ENCODE measurements at regions not wholly inside any gene's neighbourhood (a gene's known extent, or its start where the extent isn't known, plus 50 kb on each side); places are given as distances from the start of the nearest gene placed in this dataset.

DNA sequence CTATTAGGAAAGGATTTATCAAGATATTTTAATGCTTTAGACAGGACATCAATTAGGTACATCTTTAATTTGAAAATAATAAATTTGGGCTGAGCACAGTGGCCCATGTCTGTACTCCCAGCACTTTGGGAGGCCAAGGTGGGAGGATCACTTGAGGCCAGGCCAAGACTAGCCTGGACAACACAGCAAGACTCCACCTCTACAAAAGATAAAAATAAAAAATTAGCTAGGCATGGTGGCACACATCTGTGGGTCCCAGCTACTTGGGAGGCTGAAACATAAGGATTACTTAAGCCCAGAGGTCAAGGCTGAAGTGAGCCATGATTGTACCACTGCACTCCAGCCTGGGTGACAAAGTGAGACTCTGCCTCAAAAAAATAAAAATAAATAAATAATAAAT, 59.6 kb upstream of the IRF2 start:
- Histone ChIP-seq H3K27me3 (ENCODE audit: control insufficient read depth, insufficient read depth, low read length) (no peaks in the 10 kb centered on the region), H3K9me3 (ENCODE audit: control insufficient read depth, insufficient read depth, low read depth, low read length) (no peaks in the 10 kb centered on the region), H3K4me1 (ENCODE audit: control insufficient read depth, insufficient read depth, low read length) (peaks cover 7% of the 10 kb centered on the region; the same call in 1 of the 2 replicates), H3K36me3 (ENCODE audit: control insufficient read depth, insufficient read depth, low read length) (no peaks in the 10 kb centered on the region), H3K4me3 (ENCODE audit: low read depth in 2 of 2, low read length in 2 of 2) (no peak overlapping the region), H3K27ac (ENCODE audit: low read length) (no peak overlapping the region)
- ChIA-PET POLR2A (interaction anchor here (0.7 kb wide), 1 partner anchor 19 kb away, joined by 4 read pairs; no protein-coding TSS in a partner anchor), CTCF (no interaction called here)
- in situ Hi-C loops (cut with HindIII; ENCODE audit: low pct_unique_long_range_greater_than_20kb, low sequenced_read_pairs), result no loop called here
- no peak for ATAC-seq
- TF ChIP-seq POLR2AphosphoS5 (IDR thresholded peaks at IDR 0.05; ENCODE audit: low read depth, low read length), result no peak
- no peak for TF ChIP-seq SIN3A (IDR thresholded peaks at IDR 0.05; ENCODE audit: borderline replicate concordance, insufficient read depth, low read depth, low read length)
- TF ChIP-seq, protein P1, sequence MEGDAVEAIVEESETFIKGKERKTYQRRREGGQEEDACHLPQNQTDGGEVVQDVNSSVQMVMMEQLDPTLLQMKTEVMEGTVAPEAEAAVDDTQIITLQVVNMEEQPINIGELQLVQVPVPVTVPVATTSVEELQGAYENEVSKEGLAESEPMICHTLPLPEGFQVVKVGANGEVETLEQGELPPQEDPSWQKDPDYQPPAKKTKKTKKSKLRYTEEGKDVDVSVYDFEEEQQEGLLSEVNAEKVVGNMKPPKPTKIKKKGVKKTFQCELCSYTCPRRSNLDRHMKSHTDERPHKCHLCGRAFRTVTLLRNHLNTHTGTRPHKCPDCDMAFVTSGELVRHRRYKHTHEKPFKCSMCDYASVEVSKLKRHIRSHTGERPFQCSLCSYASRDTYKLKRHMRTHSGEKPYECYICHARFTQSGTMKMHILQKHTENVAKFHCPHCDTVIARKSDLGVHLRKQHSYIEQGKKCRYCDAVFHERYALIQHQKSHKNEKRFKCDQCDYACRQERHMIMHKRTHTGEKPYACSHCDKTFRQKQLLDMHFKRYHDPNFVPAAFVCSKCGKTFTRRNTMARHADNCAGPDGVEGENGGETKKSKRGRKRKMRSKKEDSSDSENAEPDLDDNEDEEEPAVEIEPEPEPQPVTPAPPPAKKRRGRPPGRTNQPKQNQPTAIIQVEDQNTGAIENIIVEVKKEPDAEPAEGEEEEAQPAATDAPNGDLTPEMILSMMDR (IDR thresholded peaks at IDR 0.05), result no peak
- TF ChIP-seq, protein P2, sequence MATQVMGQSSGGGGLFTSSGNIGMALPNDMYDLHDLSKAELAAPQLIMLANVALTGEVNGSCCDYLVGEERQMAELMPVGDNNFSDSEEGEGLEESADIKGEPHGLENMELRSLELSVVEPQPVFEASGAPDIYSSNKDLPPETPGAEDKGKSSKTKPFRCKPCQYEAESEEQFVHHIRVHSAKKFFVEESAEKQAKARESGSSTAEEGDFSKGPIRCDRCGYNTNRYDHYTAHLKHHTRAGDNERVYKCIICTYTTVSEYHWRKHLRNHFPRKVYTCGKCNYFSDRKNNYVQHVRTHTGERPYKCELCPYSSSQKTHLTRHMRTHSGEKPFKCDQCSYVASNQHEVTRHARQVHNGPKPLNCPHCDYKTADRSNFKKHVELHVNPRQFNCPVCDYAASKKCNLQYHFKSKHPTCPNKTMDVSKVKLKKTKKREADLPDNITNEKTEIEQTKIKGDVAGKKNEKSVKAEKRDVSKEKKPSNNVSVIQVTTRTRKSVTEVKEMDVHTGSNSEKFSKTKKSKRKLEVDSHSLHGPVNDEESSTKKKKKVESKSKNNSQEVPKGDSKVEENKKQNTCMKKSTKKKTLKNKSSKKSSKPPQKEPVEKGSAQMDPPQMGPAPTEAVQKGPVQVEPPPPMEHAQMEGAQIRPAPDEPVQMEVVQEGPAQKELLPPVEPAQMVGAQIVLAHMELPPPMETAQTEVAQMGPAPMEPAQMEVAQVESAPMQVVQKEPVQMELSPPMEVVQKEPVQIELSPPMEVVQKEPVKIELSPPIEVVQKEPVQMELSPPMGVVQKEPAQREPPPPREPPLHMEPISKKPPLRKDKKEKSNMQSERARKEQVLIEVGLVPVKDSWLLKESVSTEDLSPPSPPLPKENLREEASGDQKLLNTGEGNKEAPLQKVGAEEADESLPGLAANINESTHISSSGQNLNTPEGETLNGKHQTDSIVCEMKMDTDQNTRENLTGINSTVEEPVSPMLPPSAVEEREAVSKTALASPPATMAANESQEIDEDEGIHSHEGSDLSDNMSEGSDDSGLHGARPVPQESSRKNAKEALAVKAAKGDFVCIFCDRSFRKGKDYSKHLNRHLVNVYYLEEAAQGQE (IDR thresholded peaks at IDR 0.05; ENCODE audit: insufficient read depth in 1 of 2, low read depth in 2 of 2, low read length in 1 of 2), result no peak
- TF ChIP-seq TCF7L2 (IDR thresholded peaks at IDR 0.05; ENCODE audit: low read depth, low read length), result no peak
- no TSS peak for BruUV-seq (replicated peaks)
- intact Hi-C loops (cut with micrococcal nuclease; ENCODE audit: unreplicated experiment), result loop anchor here (10.0 kb wide), 1 partner anchor 59 kb away; the partner anchor contains the start of gene IRF2
- no peak for DNase-seq (ENCODE audit: low read depth, low spot score)

DNA sequence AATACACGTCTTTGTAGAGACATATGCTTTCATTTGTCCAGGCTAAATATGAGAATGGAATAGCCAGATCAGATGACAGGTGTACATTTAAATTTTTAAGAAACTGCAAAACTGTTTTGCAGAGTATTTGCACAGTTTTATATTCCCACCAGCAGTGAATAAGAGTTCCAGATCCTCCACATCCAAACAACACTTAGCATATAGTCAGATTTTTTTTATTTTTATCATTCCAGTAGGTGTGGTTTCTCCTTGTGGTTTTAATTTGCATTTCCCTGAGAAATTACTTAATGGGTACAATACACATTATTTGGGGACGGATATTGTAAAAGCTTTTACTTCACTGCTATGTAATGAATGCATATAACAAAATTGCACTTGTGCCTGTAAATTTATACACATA, 56.7 kb upstream of the IRF2 start:
- ChIA-PET POLR2A (no interaction called here), CTCF (no interaction called here)
- no peak overlapping the region for H3K27ac ChIP-seq (ENCODE audit: low read length)
- ATAC-seq, result no peak
- TF ChIP-seq TCF7L2 (IDR thresholded peaks at IDR 0.05; ENCODE audit: low read depth, low read length) (no peak), POLR2AphosphoS5 (IDR thresholded peaks at IDR 0.05; ENCODE audit: low read depth, low read length) (no peak), SIN3A (IDR thresholded peaks at IDR 0.05; ENCODE audit: borderline replicate concordance, insufficient read depth, low read depth, low read length) (no peak)
- TF ChIP-seq, protein P1 (IDR thresholded peaks at IDR 0.05), result no peak
- TF ChIP-seq, protein P2 (IDR thresholded peaks at IDR 0.05; ENCODE audit: insufficient read depth in 1 of 2, low read depth in 2 of 2, low read length in 1 of 2), result no peak
- DNase-seq (ENCODE audit: low read depth, low spot score), result no peak
- no TSS peak for BruUV-seq (replicated peaks)
- in situ Hi-C loops (cut with HindIII; ENCODE audit: low pct_unique_long_range_greater_than_20kb, low sequenced_read_pairs), result no loop called here
- intact Hi-C loops (cut with micrococcal nuclease; ENCODE audit: unreplicated experiment), result loop anchor here (10.0 kb wide), 1 partner anchor 56 kb away; the partner anchor contains the start of gene IRF2
- no peaks in the 10 kb centered on the region for H3K27me3 ChIP-seq (ENCODE audit: control insufficient read depth, insufficient read depth, low read length)
- H3K36me3 ChIP-seq (ENCODE audit: control insufficient read depth, insufficient read depth, low read length), result no peaks in the 10 kb centered on the region
- H3K9me3 ChIP-seq (ENCODE audit: control insufficient read depth, insufficient read depth, low read depth, low read length), result no peaks in the 10 kb centered on the region
- H3K4me3 ChIP-seq (ENCODE audit: low read depth in 2 of 2, low read length in 2 of 2), result no peak overlapping the region
- peaks cover 4% of the 10 kb centered on the region; the same call in 1 of the 2 replicates for H3K4me1 ChIP-seq (ENCODE audit: control insufficient read depth, insufficient read depth, low read length)

Measured in Panc1 (cell line).